ENCODE measurements at regions not wholly inside any gene's neighbourhood (a gene's known extent, or its start where the extent isn't known, plus 50 kb on each side); places are given as distances from the start of the nearest gene placed in this dataset.

DNA sequence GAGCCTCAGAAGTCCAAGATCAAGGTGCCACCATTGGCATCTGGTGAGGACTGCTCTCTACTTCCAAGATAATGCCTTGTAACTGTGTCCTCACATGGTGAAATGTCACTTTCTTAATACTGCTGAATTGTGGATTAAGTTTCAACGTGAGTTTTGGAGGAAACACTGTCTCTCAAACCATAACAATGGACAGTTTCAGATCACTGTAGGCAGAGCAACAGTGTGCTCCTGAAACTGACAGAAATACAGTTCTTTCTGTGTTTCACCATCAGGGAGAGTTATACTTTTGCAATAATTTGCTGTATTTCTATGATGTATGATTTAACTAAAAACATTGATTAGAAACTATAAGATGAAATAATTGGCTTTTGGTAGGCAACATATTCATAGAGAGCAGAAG, 1780.5 kb upstream of the CDH6 start:
- no peaks in the 10 kb centered on the region for H3K27me3 ChIP-seq (ENCODE audit: insufficient read depth, low read length)
- TF ChIP-seq, protein P1, sequence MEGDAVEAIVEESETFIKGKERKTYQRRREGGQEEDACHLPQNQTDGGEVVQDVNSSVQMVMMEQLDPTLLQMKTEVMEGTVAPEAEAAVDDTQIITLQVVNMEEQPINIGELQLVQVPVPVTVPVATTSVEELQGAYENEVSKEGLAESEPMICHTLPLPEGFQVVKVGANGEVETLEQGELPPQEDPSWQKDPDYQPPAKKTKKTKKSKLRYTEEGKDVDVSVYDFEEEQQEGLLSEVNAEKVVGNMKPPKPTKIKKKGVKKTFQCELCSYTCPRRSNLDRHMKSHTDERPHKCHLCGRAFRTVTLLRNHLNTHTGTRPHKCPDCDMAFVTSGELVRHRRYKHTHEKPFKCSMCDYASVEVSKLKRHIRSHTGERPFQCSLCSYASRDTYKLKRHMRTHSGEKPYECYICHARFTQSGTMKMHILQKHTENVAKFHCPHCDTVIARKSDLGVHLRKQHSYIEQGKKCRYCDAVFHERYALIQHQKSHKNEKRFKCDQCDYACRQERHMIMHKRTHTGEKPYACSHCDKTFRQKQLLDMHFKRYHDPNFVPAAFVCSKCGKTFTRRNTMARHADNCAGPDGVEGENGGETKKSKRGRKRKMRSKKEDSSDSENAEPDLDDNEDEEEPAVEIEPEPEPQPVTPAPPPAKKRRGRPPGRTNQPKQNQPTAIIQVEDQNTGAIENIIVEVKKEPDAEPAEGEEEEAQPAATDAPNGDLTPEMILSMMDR (IDR thresholded peaks at IDR 0.05; ENCODE audit: extremely low read depth, low read depth, low read length): no peak
- H3K4me1 ChIP-seq (ENCODE audit: insufficient read depth, low read length): no peaks in the 10 kb centered on the region
- H3K79me2 ChIP-seq (ENCODE audit: insufficient read depth, low read length): no peaks in the 10 kb centered on the region
- no peak overlapping the region for H3K4me2 ChIP-seq (ENCODE audit: insufficient read depth, low read length)
- no peaks in the 10 kb centered on the region for H3K36me3 ChIP-seq (ENCODE audit: insufficient read depth, low read length)
- no peak overlapping the region for H3K4me3 ChIP-seq (ENCODE audit: insufficient read depth, low read length)
- H4K20me1 ChIP-seq (ENCODE audit: insufficient read depth, low read length): no peaks in the 10 kb centered on the region
- no peak overlapping the region for H2AFZ ChIP-seq (ENCODE audit: low read length)
- DNase-seq (ENCODE audit: insufficient read length, low spot score, missing footprints): no peak
- no peak overlapping the region for H3K27ac ChIP-seq (ENCODE audit: low read depth, low read length)
- no peaks in the 10 kb centered on the region for H3K9me3 ChIP-seq (ENCODE audit: low read depth, low read length)

DNA sequence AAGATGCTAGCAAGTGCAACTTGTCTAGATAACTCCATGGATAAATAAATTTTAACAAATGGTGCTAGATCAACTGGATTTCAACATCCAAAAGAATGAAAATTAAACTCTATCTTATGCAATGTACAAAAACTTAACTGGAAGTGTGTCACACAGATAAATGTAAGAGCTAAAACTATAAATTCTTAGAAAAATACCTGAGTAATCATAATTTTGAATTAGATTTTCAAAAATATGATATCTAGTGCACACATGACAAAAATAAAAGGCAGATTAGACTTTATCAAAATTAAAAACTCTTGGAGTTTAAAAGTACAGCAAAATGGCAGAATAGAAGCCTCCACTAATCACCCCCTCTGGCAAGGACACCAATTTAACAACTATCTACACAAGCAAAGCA, 1791.2 kb upstream of the CDH6 start:
- H3K79me2 ChIP-seq (ENCODE audit: insufficient read depth, low read length): no peaks in the 10 kb centered on the region
- H2AFZ ChIP-seq (ENCODE audit: low read length): no peak overlapping the region

DNA sequence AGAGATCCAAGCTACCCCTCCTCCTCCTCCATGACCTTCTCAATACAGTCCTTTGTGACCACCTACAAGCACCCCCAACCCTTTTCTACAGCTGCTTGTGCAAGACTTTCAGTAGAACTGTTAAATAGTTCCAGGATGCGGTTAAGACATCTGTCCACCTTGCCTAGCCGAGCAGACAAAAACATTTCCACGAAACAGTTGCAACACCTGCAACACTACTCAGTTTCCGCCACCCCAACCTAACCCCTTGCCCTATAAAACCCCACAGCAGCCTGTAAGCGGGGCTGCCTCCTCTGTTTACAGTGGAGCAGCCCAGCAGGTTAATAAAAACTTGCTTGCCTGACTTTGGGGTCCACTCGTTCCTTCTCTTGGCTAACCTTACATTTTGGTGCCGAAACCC, 1803.5 kb upstream of the CDH6 start:
- TF ChIP-seq, protein P1 (IDR thresholded peaks at IDR 0.05; ENCODE audit: extremely low read depth, low read depth, low read length): no peak
- peaks cover 2% of the 10 kb centered on the region for H3K9me3 ChIP-seq (ENCODE audit: low read depth, low read length)
- H3K79me2 ChIP-seq (ENCODE audit: insufficient read depth, low read length): no peaks in the 10 kb centered on the region

More for the DNA sequence above, 1791.2 kb upstream of the CDH6 start:
- Histone ChIP-seq H3K4me1 (ENCODE audit: insufficient read depth, low read length) (no peaks in the 10 kb centered on the region), H3K9me3 (ENCODE audit: low read depth, low read length) (no peaks in the 10 kb centered on the region), H3K27me3 (ENCODE audit: insufficient read depth, low read length) (no peaks in the 10 kb centered on the region), H4K20me1 (ENCODE audit: insufficient read depth, low read length) (no peaks in the 10 kb centered on the region), H3K36me3 (ENCODE audit: insufficient read depth, low read length) (no peaks in the 10 kb centered on the region), H3K4me2 (ENCODE audit: insufficient read depth, low read length) (no peak overlapping the region), H3K4me3 (ENCODE audit: insufficient read depth, low read length) (no peak overlapping the region), H3K27ac (ENCODE audit: low read depth, low read length) (no peak overlapping the region)
- TF ChIP-seq, protein P1 (IDR thresholded peaks at IDR 0.05; ENCODE audit: extremely low read depth, low read depth, low read length): no peak
- no peak for DNase-seq (ENCODE audit: insufficient read length, low spot score, missing footprints)

DNA sequence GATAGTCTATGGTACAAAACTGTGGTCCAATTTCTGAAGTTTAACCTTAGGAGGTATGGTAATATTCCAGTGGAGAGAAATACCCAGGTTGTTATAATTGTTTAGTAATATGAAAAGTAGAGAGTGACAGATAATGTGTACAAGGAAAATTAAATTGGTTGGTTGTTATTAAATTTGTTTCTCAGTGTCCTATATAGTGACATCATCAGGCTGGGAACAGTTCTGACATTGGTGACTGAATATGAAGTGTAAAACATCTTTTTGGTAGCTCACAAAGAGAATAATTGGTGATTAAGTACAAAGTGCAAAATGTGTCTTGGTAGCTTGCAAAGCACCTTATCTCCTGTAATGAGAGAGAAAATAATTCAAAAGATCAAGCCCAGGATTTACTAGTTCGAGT, 1806.1 kb upstream of the CDH6 start:
- Histone ChIP-seq H3K4me1 (ENCODE audit: insufficient read depth, low read length) (no peaks in the 10 kb centered on the region), H3K27ac (ENCODE audit: low read depth, low read length) (no peak overlapping the region), H3K79me2 (ENCODE audit: insufficient read depth, low read length) (no peaks in the 10 kb centered on the region), H2AFZ (ENCODE audit: low read length) (no peak overlapping the region), H3K27me3 (ENCODE audit: insufficient read depth, low read length) (no peaks in the 10 kb centered on the region), H3K4me2 (ENCODE audit: insufficient read depth, low read length) (no peak overlapping the region), H4K20me1 (ENCODE audit: insufficient read depth, low read length) (no peaks in the 10 kb centered on the region), H3K9me3 (ENCODE audit: low read depth, low read length) (peaks cover 2% of the 10 kb centered on the region), H3K36me3 (ENCODE audit: insufficient read depth, low read length) (no peaks in the 10 kb centered on the region), H3K4me3 (ENCODE audit: insufficient read depth, low read length) (no peak overlapping the region)
- no peak for DNase-seq (ENCODE audit: insufficient read length, low spot score, missing footprints)
- TF ChIP-seq, protein P1 (IDR thresholded peaks at IDR 0.05; ENCODE audit: extremely low read depth, low read depth, low read length): no peak

More for the DNA sequence above, 1803.5 kb upstream of the CDH6 start:
- no peak for DNase-seq (ENCODE audit: insufficient read length, low spot score, missing footprints)
- Histone ChIP-seq H3K4me1 (ENCODE audit: insufficient read depth, low read length) (no peaks in the 10 kb centered on the region), H3K36me3 (ENCODE audit: insufficient read depth, low read length) (no peaks in the 10 kb centered on the region), H2AFZ (ENCODE audit: low read length) (no peak overlapping the region), H3K4me3 (ENCODE audit: insufficient read depth, low read length) (no peak overlapping the region), H3K27me3 (ENCODE audit: insufficient read depth, low read length) (no peaks in the 10 kb centered on the region), H3K4me2 (ENCODE audit: insufficient read depth, low read length) (no peak overlapping the region), H4K20me1 (ENCODE audit: insufficient read depth, low read length) (no peaks in the 10 kb centered on the region), H3K27ac (ENCODE audit: low read depth, low read length) (no peak overlapping the region)

Measured in osteoblast (primary cell).